Neural progenitor cell (in vitro differentiated cells): ENCODE measurements at regions not wholly inside any gene's neighbourhood (a gene's known extent, or its start where the extent isn't known, plus 50 kb on each side); places are given as distances from the start of the nearest gene placed in this dataset.
A peak's percentile ranks its signal among the peaks of the same experiment; 100 is the strongest.

Source experiments
- DNase-seq: peaks from one replicate; pipeline ENCODE4 v3.0.0-alpha.2; 2016; ENCODE audit warnings: low spot score
- H2AFZ ChIP-seq: fragments of 200-600 bp; sonication (generic); replicated peaks from 2 replicates; pipeline ENCODE4 v1.6.1; 2016; ENCODE audit warnings: antibody characterized with exemption
- H3F3A ChIP-seq: fragments of 200-600 bp; sonication (generic); 2 replicates; pipeline ENCODE4 v1.6.1; 2016; ENCODE audit warnings: antibody characterized with exemption, low read depth
- H3K27ac ChIP-seq: fragments of 200-600 bp; sonication (generic); 2 replicates; pipeline ENCODE4 v1.5.1; 2016; ENCODE audit warnings: mild to moderate bottlenecking
- H3K27me3 ChIP-seq: fragments of 200-600 bp; sonication (generic); 2 replicates; pipeline ENCODE4 v1.6.1; 2016; ENCODE audit warnings: mild to moderate bottlenecking, moderate library complexity
- H3K36me3 ChIP-seq: fragments of 200-600 bp; sonication (generic); 2 replicates; pipeline ENCODE4 v1.5.1; 2016
- H3K4me1 ChIP-seq: fragments of 200-600 bp; sonication (generic); 2 replicates; pipeline ENCODE4 v1.6.1; 2016; ENCODE audit warnings: mixed run types
- H3K4me2 ChIP-seq: fragments of 200-600 bp; sonication (generic); 2 replicates; pipeline ENCODE4 v1.6.1; 2016
- H3K4me3 ChIP-seq: fragments of 200-600 bp; sonication (generic); 2 replicates; pipeline ENCODE4 v1.5.1; 2016
- H3K79me2 ChIP-seq: fragments of 200-600 bp; sonication (generic); 2 replicates; pipeline ENCODE4 v1.6.1; 2016; ENCODE audit warnings: low read depth
- H3K9ac ChIP-seq: fragments of 200-600 bp; sonication (generic); 2 replicates; pipeline ENCODE4 v1.6.1; 2016
- H3K9me3 ChIP-seq: fragments of 200-600 bp; sonication (generic); 2 replicates; pipeline ENCODE4 v1.5.1; 2016; ENCODE audit warnings: low read depth
- H4K20me1 ChIP-seq: fragments of 200-600 bp; sonication (generic); 2 replicates; pipeline ENCODE4 v1.6.1; 2016; ENCODE audit warnings: low read depth
- H3K27ac Mint-ChIP-seq: 3 replicates; pipeline ENCODE4 v1.8.0; 2021; ENCODE audit warnings: mixed read lengths
- H3K27me3 Mint-ChIP-seq: 2 replicates; pipeline ENCODE4 v1.8.0; 2022; ENCODE audit warnings: low read depth, mild to moderate bottlenecking, inconsistent platforms, moderate library complexity, mixed read lengths; ENCODE audit not compliant: insufficient read depth
- H3K36me3 Mint-ChIP-seq: 3 replicates; pipeline ENCODE4 v1.8.0; 2021; ENCODE audit warnings: mixed read lengths
- H3K4me1 Mint-ChIP-seq: 3 replicates; pipeline ENCODE4 v1.8.0; 2021; ENCODE audit warnings: mixed read lengths
- H3K4me3 Mint-ChIP-seq: 3 replicates; pipeline ENCODE4 v1.8.0; 2021; ENCODE audit warnings: mild to moderate bottlenecking, moderate library complexity, mixed read lengths
- H3K9me3 Mint-ChIP-seq: 3 replicates; pipeline ENCODE4 v1.8.0; 2020; ENCODE audit warnings: mixed read lengths
- CTCF ChIP-seq: fragments of 200-600 bp; sonication (generic); IDR thresholded peaks from 2 replicates; pipeline ENCODE4 v1.5.1; 2017; ENCODE audit warnings: antibody characterized with exemption, mild to moderate bottlenecking
- EZH2 ChIP-seq: fragments of 200-600 bp; sonication (generic); IDR thresholded peaks from 2 replicates; pipeline ENCODE4 v1.6.1; 2017; ENCODE audit warnings: antibody characterized with exemption, mild to moderate bottlenecking, moderate library complexity
- EZH2phosphoT487 ChIP-seq: fragments of 200-600 bp; sonication (generic); IDR thresholded peaks from 2 replicates; pipeline ENCODE4 v1.6.1; 2017; ENCODE audit warnings: antibody characterized with exemption

DNA sequence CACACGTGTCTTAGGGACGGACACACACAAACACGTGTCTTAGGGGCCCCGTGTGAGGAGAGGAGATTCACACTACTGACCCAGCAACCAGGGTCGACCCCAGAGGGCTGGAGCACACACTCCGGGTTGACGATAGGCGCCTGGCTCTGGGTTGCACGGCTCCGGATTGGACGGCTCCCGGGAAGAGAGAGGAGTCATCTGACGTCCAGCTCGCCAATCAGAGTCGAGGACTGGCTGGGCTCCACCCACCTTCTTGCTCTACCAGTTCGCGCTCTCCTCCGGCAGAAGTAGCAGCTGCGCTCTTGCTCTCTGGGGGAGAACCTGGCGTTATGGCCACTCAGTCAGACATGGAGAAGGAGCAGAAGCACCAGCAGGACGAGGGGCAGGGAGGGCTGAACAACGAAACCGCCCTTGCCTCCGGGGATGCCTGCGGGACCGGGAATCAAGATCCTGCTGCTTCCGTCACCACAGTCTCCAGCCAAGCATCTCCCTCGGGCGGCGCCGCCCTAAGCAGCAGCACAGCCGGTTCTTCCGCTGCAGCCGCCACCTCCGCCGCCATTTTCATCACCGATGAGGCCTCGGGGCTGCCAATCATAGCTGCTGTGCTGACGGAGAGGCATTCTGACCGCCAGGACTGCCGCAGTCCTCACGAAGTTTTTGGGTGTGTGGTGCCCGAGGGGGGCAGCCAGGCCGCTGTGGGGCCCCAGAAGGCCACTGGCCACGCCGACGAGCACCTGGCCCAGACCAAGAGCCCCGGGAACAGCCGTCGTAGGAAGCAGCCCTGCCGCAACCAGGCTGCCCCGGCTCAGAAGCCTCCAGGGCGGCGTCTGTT, 74.3 kb downstream of the NUDT10 start:
- peaks cover 5% of the 10 kb centered on the region for H3K4me1 Mint-ChIP-seq
- TF ChIP-seq EZH2: no peak
- TF ChIP-seq CTCF: no peak
- no peak for TF ChIP-seq EZH2phosphoT487
- H3K79me2 ChIP-seq: no peaks in the 10 kb centered on the region
- H3K9ac ChIP-seq: no peak overlapping the region
- H3K4me3 ChIP-seq: no peak overlapping the region
- H3K36me3 ChIP-seq: no peaks in the 10 kb centered on the region
- no peaks in the 10 kb centered on the region for H3K27me3 ChIP-seq
- no peaks in the 10 kb centered on the region for H4K20me1 ChIP-seq
- no peak overlapping the region for H3K27ac ChIP-seq
- no peak overlapping the region for H3K4me2 ChIP-seq
- no peak overlapping the region for H2AFZ ChIP-seq
- H3K4me3 Mint-ChIP-seq: no peak overlapping the region
- peaks cover under 1% of the 10 kb centered on the region for H3K27me3 Mint-ChIP-seq
- H3K27ac Mint-ChIP-seq: no peak overlapping the region
- H3K4me1 ChIP-seq: no peaks in the 10 kb centered on the region
- no peaks in the 10 kb centered on the region for H3K36me3 Mint-ChIP-seq
- DNase-seq: no peak
- no peaks in the 10 kb centered on the region for H3F3A ChIP-seq
- no peaks in the 10 kb centered on the region for H3K9me3 ChIP-seq
- peaks cover 8% of the 10 kb centered on the region for H3K9me3 Mint-ChIP-seq

DNA sequence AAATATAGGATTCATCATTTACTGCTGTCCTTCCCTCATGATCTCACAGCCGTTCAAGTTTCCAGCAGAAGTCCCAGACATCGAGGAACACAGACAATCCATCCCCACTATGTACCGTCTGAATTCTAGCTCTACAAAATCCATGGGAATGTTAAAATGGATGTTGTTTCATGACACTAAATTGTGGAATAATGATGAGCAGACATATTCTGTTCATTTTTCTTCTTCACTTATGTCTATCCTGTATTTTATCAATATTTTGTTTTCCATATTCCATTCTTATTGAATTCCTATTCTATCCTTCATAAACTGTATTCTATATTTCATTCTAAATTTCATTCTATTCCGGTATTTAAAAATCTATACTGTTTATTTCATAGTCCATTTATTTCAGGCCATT, 71.8 kb downstream of the NUDT10 start:
- H3K4me1 Mint-ChIP-seq: peaks cover 5% of the 10 kb centered on the region
- Histone ChIP-seq H3K27ac (no peak overlapping the region), H3K4me3 (no peak overlapping the region), H3K4me2 (no peak overlapping the region), H3K36me3 (no peaks in the 10 kb centered on the region), H3F3A (no peaks in the 10 kb centered on the region), H3K4me1 (no peaks in the 10 kb centered on the region), H2AFZ (no peak overlapping the region), H4K20me1 (no peaks in the 10 kb centered on the region), H3K79me2 (no peaks in the 10 kb centered on the region), H3K9me3 (no peaks in the 10 kb centered on the region), H3K9ac (no peak overlapping the region), H3K27me3 (no peaks in the 10 kb centered on the region)
- DNase-seq: no peak
- no peaks in the 10 kb centered on the region for H3K27me3 Mint-ChIP-seq
- peaks cover 8% of the 10 kb centered on the region for H3K9me3 Mint-ChIP-seq
- H3K36me3 Mint-ChIP-seq: no peaks in the 10 kb centered on the region
- no peak overlapping the region for H3K4me3 Mint-ChIP-seq
- TF ChIP-seq EZH2phosphoT487 (no peak), CTCF (no peak), EZH2 (no peak)
- no peak overlapping the region for H3K27ac Mint-ChIP-seq

GRCh38 chrX:51395810-51396728, 63.4 kb downstream of the NUDT10 start:
- H3K9ac ChIP-seq: no peak overlapping the region
- TF ChIP-seq EZH2phosphoT487 (no peak), CTCF (peak; percentile 5), EZH2 (no peak)
- H2AFZ ChIP-seq: no peak overlapping the region

More at GRCh38 chrX:51395810-51396728, 63.4 kb downstream of the NUDT10 start:
- Histone ChIP-seq H3K79me2 (no peaks in the 10 kb centered on the region), H3F3A (no peaks in the 10 kb centered on the region), H3K36me3 (no peaks in the 10 kb centered on the region), H3K4me2 (no peak overlapping the region), H3K27ac (no peak overlapping the region), H3K27me3 (no peaks in the 10 kb centered on the region), H3K4me1 (no peaks in the 10 kb centered on the region), H4K20me1 (no peaks in the 10 kb centered on the region), H3K4me3 (no peak overlapping the region), H3K9me3 (no peaks in the 10 kb centered on the region)
- Mint-ChIP-seq H3K27ac (no peak overlapping the region), H3K4me1 (no peaks in the 10 kb centered on the region), H3K27me3 (no peaks in the 10 kb centered on the region), H3K9me3 (no peaks in the 10 kb centered on the region), H3K36me3 (no peaks in the 10 kb centered on the region), H3K4me3 (no peak overlapping the region)
- no peak for DNase-seq
